GM12878 (cell line): ENCODE measurements at regions not wholly inside any gene's neighbourhood (a gene's known extent, or its start where the extent isn't known, plus 50 kb on each side); places are given as distances from the start of the nearest gene placed in this dataset.

ENCODE experiments used
- ATAC-seq: fragments of 200-7000 bp; cut with Tn5 transposase; 3 replicates; pipeline ENCODE4 v1.9.1; 2020; ENCODE audit warnings: mild to moderate bottlenecking, moderate library complexity
- BruUV-seq: library from RNA; stranded (reverse); fragments of 400-500 nt; replicated peaks from 2 replicates; lab custom pipeline; 2021; lab: Mats Ljungman, UMichigan
- CTCF ChIA-PET: fragments of 300-600 bp; sonication (Branson Sonifier 250); formaldehyde crosslinking; extraction: SDS; loops from one replicate; lab custom pipeline; 2021; ENCODE audit warnings: inconsistent platforms; lab: Yijun Ruan, JAX
- POLR2A ChIA-PET: fragments of 350-600 bp; formaldehyde crosslinking; extraction: SDS; loops from one replicate; lab custom pipeline; 2021; ENCODE audit warnings: inconsistent platforms; lab: Charles Lee
- RAD21 ChIA-PET: fragments of 300-600 bp; sonication (Branson Sonifier 250); formaldehyde crosslinking; loops from one replicate; lab custom pipeline; 2023; ENCODE audit warnings: antibody characterized with exemption; ENCODE audit not compliant: unreplicated experiment; lab: Charles Lee
- SMC1A ChIA-PET: fragments of 300-600 bp; sonication (Branson Sonifier 250); formaldehyde crosslinking; loops from one replicate; lab custom pipeline; 2023; ENCODE audit not compliant: unreplicated experiment, uncharacterized antibody; lab: Charles Lee
- DNase-seq: peaks from one replicate; pipeline ENCODE4 v3.0.0-alpha.2; 2011; ENCODE audit warnings: low read depth, low spot score
- FAIRE-seq: peaks from 3 replicates; lab custom pipeline; 2011; peaks lifted over from hg19 to GRCh38; lab: Jason Lieb, UNC
- H2AFZ ChIP-seq: 2 replicates; pipeline ENCODE4 v1.6.0; 2011; ENCODE audit warnings: low read depth, low read length, control low read depth; ENCODE audit not compliant: control insufficient read depth
- H3K27ac ChIP-seq: 2 replicates; pipeline ENCODE4 v1.5.1; 2011; ENCODE audit warnings: control low read depth; ENCODE audit not compliant: control insufficient read depth, insufficient read depth
- H3K27me3 ChIP-seq, 2 experiments: replicated peaks in 1 of 2; 2 replicates each; pipeline versions ENCODE4 v1.6.0 to v1.6.1; 2011; ENCODE audit warnings: low read length in 1 of 2; ENCODE audit not compliant: control insufficient read depth in 2 of 2, insufficient read depth in 2 of 2
- H3K36me3 ChIP-seq, 2 experiments: 2 replicates each; pipeline ENCODE4 v1.5.1; 2011; ENCODE audit warnings: low read length in 1 of 2; ENCODE audit not compliant: control insufficient read depth in 2 of 2, insufficient read depth in 2 of 2
- H3K4me1 ChIP-seq: 2 replicates; pipeline ENCODE4 v1.6.1; 2011; ENCODE audit warnings: mild to moderate bottlenecking, low read length, moderate library complexity, mixed read lengths; ENCODE audit not compliant: control insufficient read depth, insufficient read depth
- H3K4me2 ChIP-seq: 2 replicates; pipeline ENCODE4 v1.6.0; 2011; ENCODE audit warnings: control low read depth; ENCODE audit not compliant: control insufficient read depth, insufficient read depth
- H3K4me3 ChIP-seq: fragments of 200-600 bp; sonication (generic); 2 replicates; pipeline ENCODE4 v1.5.1; 2016
- H3K79me2 ChIP-seq: 2 replicates; pipeline ENCODE4 v1.6.0; 2011; ENCODE audit warnings: low read length; ENCODE audit not compliant: control insufficient read depth, insufficient read depth
- H3K9ac ChIP-seq: 2 replicates; pipeline ENCODE4 v1.8.0; 2011; ENCODE audit warnings: low read length, control low read depth, mixed read lengths; ENCODE audit not compliant: control insufficient read depth, insufficient read depth
- H3K9me3 ChIP-seq: replicated peaks from 3 replicates; pipeline ENCODE4 v1.5.1; 2011; ENCODE audit warnings: mild to moderate bottlenecking, low read length; ENCODE audit not compliant: control insufficient read depth, insufficient read depth
- H4K20me1 ChIP-seq: 2 replicates; pipeline ENCODE4 v1.6.0; 2011; ENCODE audit not compliant: control insufficient read depth, insufficient read depth
- ATF2 ChIP-seq: IDR thresholded peaks from 2 replicates; pipeline ENCODE4 v1.6.1; 2012; ENCODE audit warnings: low read length, inconsistent platforms
- BCL11A ChIP-seq: IDR thresholded peaks from 2 replicates; pipeline ENCODE4 v1.6.1; 2011; ENCODE audit warnings: low read depth, low read length
- CHD4 ChIP-seq: fragments of 200-600 bp; sonication (generic); IDR thresholded peaks from 2 replicates; pipeline ENCODE4 v1.6.1; 2016; ENCODE audit warnings: mild to moderate bottlenecking
- KAT2A ChIP-seq: conservative IDR thresholded peaks from 2 replicates; pipeline ENCODE4 v1.6.1; 2011; ENCODE audit warnings: low read depth, low read length; ENCODE audit not compliant: control insufficient read depth
- LARP7 ChIP-seq: fragments of 450-650 bp; IDR thresholded peaks from 2 replicates; pipeline ENCODE4 v1.6.1; 2017; ENCODE audit warnings: mild to moderate bottlenecking
- MEF2B ChIP-seq: fragments of 450-650 bp; IDR thresholded peaks from 2 replicates; pipeline ENCODE4 v1.6.1; 2018; ENCODE audit warnings: mild to moderate bottlenecking, moderate library complexity; ENCODE audit not compliant: partially characterized antibody, poor library complexity, severe bottlenecking
- NFXL1 ChIP-seq: fragments of 450-650 bp; IDR thresholded peaks from 2 replicates; pipeline ENCODE4 v1.6.1; 2017; ENCODE audit warnings: antibody characterized with exemption, mild to moderate bottlenecking, borderline replicate concordance
- NRF1 ChIP-seq: conservative IDR thresholded peaks from 2 replicates; pipeline ENCODE4 v1.6.1; 2011; ENCODE audit warnings: mild to moderate bottlenecking, low read depth, low read length, improper control_type of control experiment
- PAX5 ChIP-seq: IDR thresholded peaks from 2 replicates; pipeline ENCODE4 v1.6.1; 2011; ENCODE audit warnings: low read depth, low read length, borderline replicate concordance
- POLR2AphosphoS5 ChIP-seq: IDR thresholded peaks from 2 replicates; pipeline ENCODE4 v1.6.1; 2011; ENCODE audit warnings: mild to moderate bottlenecking, low read length, inconsistent platforms
- RBBP5 ChIP-seq: fragments of 200-600 bp; sonication (generic); conservative IDR thresholded peaks from 2 replicates; pipeline ENCODE4 v1.6.1; 2016
- TCF7 ChIP-seq: IDR thresholded peaks from 2 replicates; pipeline ENCODE4 v1.6.1; 2014; ENCODE audit warnings: antibody characterized with exemption, borderline replicate concordance
- USF1 ChIP-seq: IDR thresholded peaks from 2 replicates; pipeline ENCODE4 v1.6.1; 2011; ENCODE audit warnings: borderline replicate concordance, low read depth, mild to moderate bottlenecking, moderate library complexity, mixed read lengths, low read length; ENCODE audit not compliant: insufficient read depth; ENCODE audit errors: extremely low read length
- ZBTB40 ChIP-seq: fragments of 450-650 bp; IDR thresholded peaks from 2 replicates; pipeline ENCODE4 v1.6.1; 2016; ENCODE audit warnings: mild to moderate bottlenecking, moderate library complexity, borderline replicate concordance
- ZNF622 ChIP-seq: fragments of 450-650 bp; IDR thresholded peaks from 2 replicates; pipeline ENCODE4 v1.6.1; 2017; ENCODE audit warnings: mild to moderate bottlenecking, inconsistent platforms
- WGBS: methylation state at CpG from one replicate; pipeline ENCODE4 v1.1.6; 2016; ENCODE audit warnings: low lambda C conversion rate; ENCODE audit not compliant: insufficient replicate concordance, insufficient coverage; ENCODE audit errors: missing lambda C conversion rate; 5-methylcytosine and 5-hydroxymethylcytosine counted together
- in situ Hi-C: fragments of 300-500 bp; cut with MboI; formaldehyde crosslinking; loops from 9 replicates; pipeline ENCODE4 v1.14.3; 2018; ENCODE audit warnings: mixed read lengths
- intact Hi-C: fragments of 100-400 bp; cut with micrococcal nuclease; formaldehyde crosslinking; loops from one replicate; pipeline ENCODE4 v1.14.2; 2022; ENCODE audit not compliant: unreplicated experiment

GRCh38 chr2:142189501-142189900 is 58.7 kb upstream of the LRP1B start:
- TF ChIP-seq BCL11A (no peak), USF1 (no peak), ZNF622 (no peak), POLR2AphosphoS5 (no peak), LARP7 (no peak), NFXL1 (no peak), NRF1 (no peak), ATF2 (no peak), MEF2B (no peak), ZBTB40 (no peak), RBBP5 (no peak), TCF7 (no peak), CHD4 (no peak), PAX5 (no peak), KAT2A (no peak)
- TF ChIP-seq, all 136 proteins: peak for 0
- no peak overlapping the region for H3K4me2 ChIP-seq
- DNase-seq, result no peak
- 0% methylated on average over 1 of the region's 1 CpG for WGBS
- no peaks in the 10 kb centered on the region for H3K9me3 ChIP-seq
- H3K79me2 ChIP-seq, result no peaks in the 10 kb centered on the region
- H3K36me3 ChIP-seq, result no peaks in the 10 kb centered on the region
- H3K27ac ChIP-seq, result no peak overlapping the region
- CTCF ChIA-PET, result no interaction called here
- no peak overlapping the region for H3K4me3 ChIP-seq
- BruUV-seq, result no TSS peak
- H3K4me1 ChIP-seq, result no peaks in the 10 kb centered on the region
- no peak for ATAC-seq
- SMC1A ChIA-PET, result no interaction called here
- H3K27me3 ChIP-seq, result no peaks in the 10 kb centered on the region; a peak in 1 of 4 replicates
- H4K20me1 ChIP-seq, result no peaks in the 10 kb centered on the region
- POLR2A ChIA-PET, result no interaction called here
- intact Hi-C loops, result no loop called here
- no peak for FAIRE-seq
- H2AFZ ChIP-seq, result no peak overlapping the region
- RAD21 ChIA-PET, result no interaction called here
- no peak overlapping the region for H3K9ac ChIP-seq
- in situ Hi-C loops, result no loop called here
